ENCODE measurements at regions not wholly inside any gene's neighbourhood (a gene's known extent, or its start where the extent isn't known, plus 50 kb on each side); places are given as distances from the start of the nearest gene placed in this dataset.

DNA sequence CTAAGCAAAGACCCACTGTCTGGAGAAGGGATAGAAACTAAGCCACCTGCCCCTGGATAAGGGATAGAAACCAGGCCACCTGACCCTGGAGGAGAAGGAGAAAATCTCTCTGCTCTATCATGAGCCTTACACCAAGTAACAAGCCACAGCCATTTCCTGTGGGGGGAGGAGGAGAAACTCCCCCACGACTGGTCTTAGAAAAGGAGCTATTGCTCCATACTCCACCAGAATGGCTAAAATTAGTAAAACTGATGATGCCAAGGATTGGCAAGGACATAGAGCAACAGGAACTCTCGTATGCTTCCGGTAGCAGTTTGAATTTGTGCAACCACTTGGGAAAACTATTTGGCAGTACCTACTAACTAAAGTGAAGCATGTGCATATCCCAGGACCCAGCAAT, 70.8 kb downstream of the ACTL7B start:
- no peak overlapping the region for H3K27ac Mint-ChIP-seq (ENCODE audit: unreplicated experiment)
- no peaks in the 10 kb centered on the region for H3K9me3 Mint-ChIP-seq (ENCODE audit: unreplicated experiment)
- H3K4me1 Mint-ChIP-seq (ENCODE audit: low read depth, unreplicated experiment) = peaks cover 10% of the 10 kb centered on the region
- intact Hi-C loops (cut with micrococcal nuclease; ENCODE audit: unreplicated experiment) = no loop called here
- no peak overlapping the region for H3K4me3 Mint-ChIP-seq (ENCODE audit: unreplicated experiment)
- ChIA-PET CTCF (no interaction called here), POLR2A (no interaction called here)
- H3K9me3 ChIP-seq = no peaks in the 10 kb centered on the region
- no peaks in the 10 kb centered on the region for H3K27me3 ChIP-seq (replicated peaks; ENCODE audit: control insufficient read depth, insufficient read depth, low read length)
- no TSS peak for BruUV-seq (replicated peaks)
- peaks cover under 1% of the 10 kb centered on the region for H3K27me3 Mint-ChIP-seq (ENCODE audit: insufficient read depth, unreplicated experiment)
- TF ChIP-seq, protein P1, sequence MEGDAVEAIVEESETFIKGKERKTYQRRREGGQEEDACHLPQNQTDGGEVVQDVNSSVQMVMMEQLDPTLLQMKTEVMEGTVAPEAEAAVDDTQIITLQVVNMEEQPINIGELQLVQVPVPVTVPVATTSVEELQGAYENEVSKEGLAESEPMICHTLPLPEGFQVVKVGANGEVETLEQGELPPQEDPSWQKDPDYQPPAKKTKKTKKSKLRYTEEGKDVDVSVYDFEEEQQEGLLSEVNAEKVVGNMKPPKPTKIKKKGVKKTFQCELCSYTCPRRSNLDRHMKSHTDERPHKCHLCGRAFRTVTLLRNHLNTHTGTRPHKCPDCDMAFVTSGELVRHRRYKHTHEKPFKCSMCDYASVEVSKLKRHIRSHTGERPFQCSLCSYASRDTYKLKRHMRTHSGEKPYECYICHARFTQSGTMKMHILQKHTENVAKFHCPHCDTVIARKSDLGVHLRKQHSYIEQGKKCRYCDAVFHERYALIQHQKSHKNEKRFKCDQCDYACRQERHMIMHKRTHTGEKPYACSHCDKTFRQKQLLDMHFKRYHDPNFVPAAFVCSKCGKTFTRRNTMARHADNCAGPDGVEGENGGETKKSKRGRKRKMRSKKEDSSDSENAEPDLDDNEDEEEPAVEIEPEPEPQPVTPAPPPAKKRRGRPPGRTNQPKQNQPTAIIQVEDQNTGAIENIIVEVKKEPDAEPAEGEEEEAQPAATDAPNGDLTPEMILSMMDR (IDR thresholded peaks at IDR 0.05; ENCODE audit: insufficient read depth in 1 of 2, low read depth in 1 of 2, low read length in 1 of 2, severe bottlenecking in 1 of 2, unreplicated experiment in 1 of 2) = no peak
- H3K36me3 ChIP-seq (ENCODE audit: control insufficient read depth, insufficient read depth, low read length) = no peaks in the 10 kb centered on the region
- H3K4me1 ChIP-seq = 0 out of 2 replicates have a peak, but pooled peaks cover 3% of the 10 kb centered on the region
- no peaks in the 10 kb centered on the region for H3K36me3 Mint-ChIP-seq (ENCODE audit: insufficient read depth, unreplicated experiment)
- no peak overlapping the region for H3K4me3 ChIP-seq (ENCODE audit: low read depth, low read length)
- no peak for DNase-seq

DNA sequence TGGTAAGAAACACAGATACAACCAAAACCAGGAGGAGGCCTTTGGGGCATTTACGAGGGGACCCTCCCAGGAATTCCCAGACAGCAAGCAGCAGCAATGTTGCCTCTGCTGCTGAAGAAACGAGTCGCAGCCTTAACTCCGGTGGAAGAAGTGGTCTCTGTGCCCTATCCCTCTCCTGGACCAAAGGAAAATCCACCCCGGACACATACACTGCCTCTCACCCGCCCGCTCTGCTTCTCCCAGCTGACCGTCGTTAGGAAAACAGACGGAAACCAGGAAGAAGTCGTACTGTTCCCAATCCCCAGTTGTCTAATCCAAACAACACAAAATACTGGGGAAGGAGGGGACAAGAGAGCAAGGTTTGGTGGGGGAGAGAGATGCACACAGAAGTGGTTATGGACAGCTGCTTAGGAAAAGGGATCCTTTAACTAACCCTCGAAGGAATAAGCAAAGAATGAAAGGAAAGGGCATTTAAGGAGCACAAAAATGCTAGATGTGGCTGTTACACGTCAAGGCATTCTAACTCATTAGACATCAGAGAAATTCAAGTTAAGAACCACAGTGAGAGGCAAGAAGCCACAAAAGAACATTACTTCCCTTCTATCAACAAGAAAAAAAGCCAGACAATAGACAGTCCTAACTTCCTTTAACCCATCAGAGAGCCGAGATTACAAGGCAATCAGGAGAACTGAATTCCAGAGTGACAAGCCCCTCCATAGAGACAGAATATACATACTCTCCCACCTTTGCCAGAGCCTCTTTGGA, 71.9 kb downstream of the ACTL7B start:
- Mint-ChIP-seq H3K4me3 (ENCODE audit: unreplicated experiment) (no peak overlapping the region), H3K27ac (ENCODE audit: unreplicated experiment) (no peak overlapping the region), H3K36me3 (ENCODE audit: insufficient read depth, unreplicated experiment) (no peaks in the 10 kb centered on the region), H3K27me3 (ENCODE audit: insufficient read depth, unreplicated experiment) (peaks cover 3% of the 10 kb centered on the region), H3K9me3 (ENCODE audit: unreplicated experiment) (no peaks in the 10 kb centered on the region), H3K4me1 (ENCODE audit: low read depth, unreplicated experiment) (peaks cover 10% of the 10 kb centered on the region)
- CTCF ChIA-PET = no interaction called here
- no peak for DNase-seq
- H3K4me1 ChIP-seq = 0 out of 2 replicates have a peak, but pooled peaks cover 3% of the 10 kb centered on the region
- H3K9me3 ChIP-seq = no peaks in the 10 kb centered on the region
- BruUV-seq (replicated peaks) = no TSS peak
- TF ChIP-seq, protein P1 (IDR thresholded peaks at IDR 0.05; ENCODE audit: insufficient read depth in 1 of 2, low read depth in 1 of 2, low read length in 1 of 2, severe bottlenecking in 1 of 2, unreplicated experiment in 1 of 2) = no peak
- intact Hi-C loops (cut with micrococcal nuclease; ENCODE audit: unreplicated experiment) = no loop called here
- H3K4me3 ChIP-seq (ENCODE audit: low read depth, low read length) = no peak overlapping the region
- H3K36me3 ChIP-seq (ENCODE audit: control insufficient read depth, insufficient read depth, low read length) = no peaks in the 10 kb centered on the region
- POLR2A ChIA-PET = no interaction called here
- H3K27me3 ChIP-seq (replicated peaks; ENCODE audit: control insufficient read depth, insufficient read depth, low read length) = no peaks in the 10 kb centered on the region

DNA sequence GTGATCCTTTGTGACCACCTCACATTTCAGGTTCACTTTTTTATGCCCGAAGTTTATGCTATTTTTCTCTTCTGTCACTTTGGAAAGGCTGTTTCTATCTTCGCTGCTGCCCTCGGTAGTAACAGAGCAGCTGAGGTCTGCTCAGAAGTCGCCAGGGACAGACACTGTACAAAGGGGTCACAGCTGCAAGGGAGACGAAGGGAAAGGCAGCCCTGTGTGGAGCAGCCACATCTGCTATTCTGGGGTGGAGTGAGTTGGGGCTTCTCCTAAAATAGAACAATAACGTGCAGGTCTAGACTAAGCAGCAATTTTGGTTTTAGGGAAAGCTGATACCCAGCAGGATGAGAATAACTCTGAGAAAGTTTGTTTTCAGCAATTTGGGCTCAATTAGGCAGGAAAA, 72.5 kb downstream of the ACTL7B start:
- Mint-ChIP-seq H3K27me3 (ENCODE audit: insufficient read depth, unreplicated experiment) (peaks cover 3% of the 10 kb centered on the region), H3K27ac (ENCODE audit: unreplicated experiment) (no peak overlapping the region), H3K4me1 (ENCODE audit: low read depth, unreplicated experiment) (peaks cover 10% of the 10 kb centered on the region), H3K36me3 (ENCODE audit: insufficient read depth, unreplicated experiment) (no peaks in the 10 kb centered on the region), H3K4me3 (ENCODE audit: unreplicated experiment) (no peak overlapping the region), H3K9me3 (ENCODE audit: unreplicated experiment) (no peaks in the 10 kb centered on the region)
- H3K9me3 ChIP-seq = no peaks in the 10 kb centered on the region
- ChIA-PET CTCF (no interaction called here), POLR2A (no interaction called here)
- TF ChIP-seq, protein P1 (IDR thresholded peaks at IDR 0.05; ENCODE audit: insufficient read depth in 1 of 2, low read depth in 1 of 2, low read length in 1 of 2, severe bottlenecking in 1 of 2, unreplicated experiment in 1 of 2) = no peak
- DNase-seq = no peak
- H3K4me3 ChIP-seq (ENCODE audit: low read depth, low read length) = no peak overlapping the region
- no TSS peak for BruUV-seq (replicated peaks)
- intact Hi-C loops (cut with micrococcal nuclease; ENCODE audit: unreplicated experiment) = no loop called here
- H3K4me1 ChIP-seq = 0 out of 2 replicates have a peak, but pooled peaks cover 3% of the 10 kb centered on the region
- no peaks in the 10 kb centered on the region for H3K36me3 ChIP-seq (ENCODE audit: control insufficient read depth, insufficient read depth, low read length)
- no peaks in the 10 kb centered on the region for H3K27me3 ChIP-seq (replicated peaks; ENCODE audit: control insufficient read depth, insufficient read depth, low read length)

All from Caco-2 (cell line).